SK-N-SH treated with all-trans-retinoic acid at 6 μM for 48 hours (cell line): ENCODE measurements at regions not wholly inside any gene's neighbourhood (a gene's known extent, or its start where the extent isn't known, plus 50 kb on each side); places are given as distances from the start of the nearest gene placed in this dataset.

Experiments used
- ATAC-seq: fragments of 200-7000 bp; cut with Tn5 transposase; 3 replicates; pipeline ENCODE4 v1.9.1; 2020; ENCODE audit warnings: mild to moderate bottlenecking, moderate library complexity
- ARNTL ChIP-seq: fragments of 450-650 bp; formaldehyde crosslinking; IDR thresholded peaks from 2 replicates; pipeline ENCODE4 v1.5.0; 2020; ENCODE audit warnings: low read depth, mild to moderate bottlenecking, moderate library complexity, borderline replicate concordance
- CSDC2 ChIP-seq: fragments of 250-450 bp; sonication (Bioruptor Pico); IDR thresholded peaks from 2 replicates; pipeline ENCODE4 v1.5.0; 2020; ENCODE audit warnings: mild to moderate bottlenecking, moderate library complexity
- CSRNP3 ChIP-seq: fragments of 250-450 bp; sonication (Bioruptor Pico); IDR thresholded peaks from 2 replicates; pipeline ENCODE4 v1.5.1; 2021; ENCODE audit warnings: mild to moderate bottlenecking, moderate library complexity
- ESRRG ChIP-seq: fragments of 250-450 bp; sonication (Bioruptor Pico); IDR thresholded peaks from 2 replicates; pipeline ENCODE4 v1.6.1; 2021; ENCODE audit warnings: mild to moderate bottlenecking
- OSR1 ChIP-seq: fragments of 250-450 bp; sonication (Bioruptor Pico); IDR thresholded peaks from 2 replicates; pipeline ENCODE4 v1.8.0; 2022; ENCODE audit warnings: moderate library complexity, mild to moderate bottlenecking, inconsistent platforms
- PATZ1 ChIP-seq: fragments of 250-450 bp; sonication (Bioruptor Pico); IDR thresholded peaks from 2 replicates; pipeline ENCODE4 v1.8.0; 2020; ENCODE audit warnings: mild to moderate bottlenecking, moderate library complexity, borderline replicate concordance
- POU6F1 ChIP-seq: fragments of 250-450 bp; sonication (Bioruptor Pico); IDR thresholded peaks from 2 replicates; pipeline ENCODE4 v1.8.0; 2021; ENCODE audit warnings: low read depth, mild to moderate bottlenecking, moderate library complexity, borderline replicate concordance
- PPARA ChIP-seq: fragments of 250-450 bp; sonication (Bioruptor Pico); IDR thresholded peaks from 2 replicates; pipeline ENCODE4 v1.5.0; 2020; ENCODE audit warnings: mild to moderate bottlenecking, borderline replicate concordance
- SNAI2 ChIP-seq: fragments of 250-450 bp; sonication (Bioruptor Pico); IDR thresholded peaks from 2 replicates; pipeline ENCODE4 v1.5.0; 2020; ENCODE audit warnings: mild to moderate bottlenecking, moderate library complexity
- TCF4 ChIP-seq: fragments of 250-450 bp; sonication (Bioruptor Pico); IDR thresholded peaks from 2 replicates; pipeline ENCODE4 v1.8.0; 2021; ENCODE audit warnings: mild to moderate bottlenecking, moderate library complexity, borderline replicate concordance
- TOX ChIP-seq: fragments of 250-450 bp; sonication (Bioruptor Pico); IDR thresholded peaks from 2 replicates; pipeline ENCODE4 v1.8.0; 2021; ENCODE audit warnings: mild to moderate bottlenecking, moderate library complexity, borderline replicate concordance
- TSHZ2 ChIP-seq: fragments of 250-450 bp; sonication (Bioruptor Pico); IDR thresholded peaks from 2 replicates; pipeline ENCODE4 v1.5.0; 2020; ENCODE audit warnings: mild to moderate bottlenecking, moderate library complexity
- ZC3H10 ChIP-seq: fragments of 250-450 bp; sonication (Bioruptor Pico); IDR thresholded peaks from 2 replicates; pipeline ENCODE4 v1.5.1; 2021; ENCODE audit warnings: mild to moderate bottlenecking, moderate library complexity
- ZFP30 ChIP-seq: fragments of 450-650 bp; formaldehyde crosslinking; IDR thresholded peaks from 2 replicates; pipeline ENCODE4 v1.5.0; 2022; ENCODE audit warnings: mild to moderate bottlenecking, moderate library complexity
- ZNF565 ChIP-seq: fragments of 450-650 bp; formaldehyde crosslinking; conservative IDR thresholded peaks from 2 replicates; pipeline ENCODE4 v1.5.0; 2020; ENCODE audit warnings: low read depth, mild to moderate bottlenecking, moderate library complexity
- ZNF70 ChIP-seq: fragments of 450-650 bp; formaldehyde crosslinking; IDR thresholded peaks from 2 replicates; pipeline ENCODE4 v1.5.0; 2020; ENCODE audit warnings: mild to moderate bottlenecking, moderate library complexity
- ZNF8 ChIP-seq: fragments of 450-650 bp; formaldehyde crosslinking; IDR thresholded peaks from 2 replicates; pipeline ENCODE4 v1.5.0; 2020; ENCODE audit warnings: mild to moderate bottlenecking, moderate library complexity

- TF ChIP-seq CSRNP3 (CRISPR knock-in tag), result no peak
- no peak for ATAC-seq
Measured at GRCh38 chr17:70259400-70259799, 90.1 kb downstream of the KCNJ2 start.

- no peak for ATAC-seq
- TF ChIP-seq SNAI2 (no peak), TCF4 (CRISPR knock-in tag) (no peak), ZFP30 (no peak), TSHZ2 (no peak), POU6F1 (CRISPR knock-in tag) (no peak), PPARA (CRISPR knock-in tag) (no peak), ZNF70 (CRISPR knock-in tag) (no peak), ZNF8 (CRISPR knock-in tag) (no peak), CSDC2 (CRISPR knock-in tag) (no peak), TOX (CRISPR knock-in tag) (no peak), ZC3H10 (CRISPR knock-in tag) (no peak), CSRNP3 (CRISPR knock-in tag) (no peak), PATZ1 (CRISPR knock-in tag) (no peak)
Measured at GRCh38 chr17:70261170-70261569, 91.8 kb downstream of the KCNJ2 start.

- TF ChIP-seq TSHZ2, result no peak
- ATAC-seq, result no peak
Measured at GRCh38 chr17:70265471-70265870, 96.1 kb downstream of the KCNJ2 start.

GRCh38 chr17:70266394-70266793, 97.1 kb downstream of the KCNJ2 start:
- no peak for ATAC-seq
- TF ChIP-seq ARNTL (no peak), ESRRG (CRISPR knock-in tag) (no peak), TSHZ2 (no peak), ZNF8 (CRISPR knock-in tag) (no peak), SNAI2 (no peak), ZFP30 (no peak), PATZ1 (CRISPR knock-in tag) (no peak), TCF4 (CRISPR knock-in tag) (no peak), OSR1 (CRISPR knock-in tag) (no peak), TOX (CRISPR knock-in tag) (no peak), ZNF565 (CRISPR knock-in tag) (no peak)
